ENCODE measurements at regions not wholly inside any gene's neighbourhood (a gene's known extent, or its start where the extent isn't known, plus 50 kb on each side); places are given as distances from the start of the nearest gene placed in this dataset.

DNA sequence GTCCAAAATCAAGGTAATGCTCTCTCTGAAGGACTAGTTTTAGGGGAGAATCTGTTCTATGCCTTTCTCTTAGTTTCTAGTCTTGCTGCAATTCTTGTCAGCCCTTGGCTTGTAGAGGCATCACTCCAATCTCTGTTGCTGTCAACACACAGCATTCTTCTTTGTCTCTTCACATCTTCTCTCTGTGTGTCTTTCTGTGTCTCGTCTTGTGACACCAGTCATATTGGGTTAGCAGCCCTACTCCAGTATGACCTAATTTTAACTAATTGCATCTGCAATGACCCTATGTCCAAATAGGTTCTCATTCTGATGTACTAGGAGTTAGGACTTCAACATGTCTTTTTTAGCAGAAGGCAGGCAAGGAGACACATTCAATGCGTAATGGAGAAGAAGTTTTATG, 1110.6 kb downstream of the DTWD2 start:
- intact Hi-C loops (cut with micrococcal nuclease; ENCODE audit: unreplicated experiment), result no loop called here
- no peak for ATAC-seq
- Histone ChIP-seq H3K9me3 (replicated peaks; ENCODE audit: control insufficient read depth, insufficient read depth, low read length) (no peaks in the 10 kb centered on the region), H3K27me3 (replicated peaks in 1 of 2; ENCODE audit: control insufficient read depth in 2 of 2, insufficient read depth in 2 of 2, low read length in 1 of 2) (no peaks in the 10 kb centered on the region; a peak in 1 of 4 replicates), H3K79me2 (ENCODE audit: control insufficient read depth, insufficient read depth, low read length) (no peaks in the 10 kb centered on the region), H3K36me3 (ENCODE audit: control insufficient read depth in 2 of 2, insufficient read depth in 2 of 2, low read length in 1 of 2) (no peaks in the 10 kb centered on the region), H4K20me1 (ENCODE audit: control insufficient read depth, insufficient read depth) (no peaks in the 10 kb centered on the region), H3K4me2 (ENCODE audit: control insufficient read depth, insufficient read depth) (no peak overlapping the region), H3K4me1 (ENCODE audit: control insufficient read depth, insufficient read depth, low read length) (no peaks in the 10 kb centered on the region), H3K9ac (ENCODE audit: control insufficient read depth, insufficient read depth, low read length) (no peak overlapping the region), H3K4me3 (no peak overlapping the region), H3K27ac (ENCODE audit: control insufficient read depth, insufficient read depth) (no peak overlapping the region), H2AFZ (ENCODE audit: control insufficient read depth, low read depth, low read length) (no peak overlapping the region)
- TF ChIP-seq NFIC (IDR thresholded peaks at IDR 0.05; ENCODE audit: low read depth, low read length) (no peak), BRCA1 (IDR thresholded peaks at IDR 0.05; ENCODE audit: low read depth, low read length) (no peak), SPI1 (IDR thresholded peaks at IDR 0.05; ENCODE audit: borderline replicate concordance, insufficient read depth, low read depth, low read length) (no peak), CHD2 (IDR thresholded peaks at IDR 0.05; ENCODE audit: borderline replicate concordance, low read depth, low read length) (no peak), RB1 (IDR thresholded peaks at IDR 0.05; ENCODE audit: borderline replicate concordance) (no peak), SMAD5 (IDR thresholded peaks at IDR 0.05; ENCODE audit: low read depth) (no peak), TBL1XR1 (IDR thresholded peaks at IDR 0.05; ENCODE audit: low read depth, low read length) (no peak), KAT2A (conservative IDR thresholded peaks at IDR 0.05; ENCODE audit: control insufficient read depth, low read depth, low read length) (no peak)
- TF ChIP-seq, protein P1, sequence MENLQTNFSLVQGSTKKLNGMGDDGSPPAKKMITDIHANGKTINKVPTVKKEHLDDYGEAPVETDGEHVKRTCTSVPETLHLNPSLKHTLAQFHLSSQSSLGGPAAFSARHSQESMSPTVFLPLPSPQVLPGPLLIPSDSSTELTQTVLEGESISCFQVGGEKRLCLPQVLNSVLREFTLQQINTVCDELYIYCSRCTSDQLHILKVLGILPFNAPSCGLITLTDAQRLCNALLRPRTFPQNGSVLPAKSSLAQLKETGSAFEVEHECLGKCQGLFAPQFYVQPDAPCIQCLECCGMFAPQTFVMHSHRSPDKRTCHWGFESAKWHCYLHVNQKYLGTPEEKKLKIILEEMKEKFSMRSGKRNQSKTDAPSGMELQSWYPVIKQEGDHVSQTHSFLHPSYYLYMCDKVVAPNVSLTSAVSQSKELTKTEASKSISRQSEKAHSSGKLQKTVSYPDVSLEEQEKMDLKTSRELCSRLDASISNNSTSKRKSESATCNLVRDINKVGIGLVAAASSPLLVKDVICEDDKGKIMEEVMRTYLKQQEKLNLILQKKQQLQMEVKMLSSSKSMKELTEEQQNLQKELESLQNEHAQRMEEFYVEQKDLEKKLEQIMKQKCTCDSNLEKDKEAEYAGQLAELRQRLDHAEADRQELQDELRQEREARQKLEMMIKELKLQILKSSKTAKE (IDR thresholded peaks at IDR 0.05; ENCODE audit: low read depth, poor library complexity, severe bottlenecking), result no peak
- POLR2A ChIA-PET, result no interaction called here
- SMC1A ChIA-PET (ENCODE audit: uncharacterized antibody, unreplicated experiment), result interaction anchor here (1.1 kb wide), 1 partner anchor 11 kb away, joined by 5 read pairs; no protein-coding TSS in a partner anchor
- in situ Hi-C loops (cut with MboI), result no loop called here
- FAIRE-seq, result no peak
- no TSS peak for BruUV-seq (replicated peaks)
- 0% methylated on average over 2 of the region's 2 CpGs for WGBS (ENCODE audit: insufficient coverage, insufficient replicate concordance, low lambda C conversion rate, missing lambda C conversion rate)
- RAD21 ChIA-PET (ENCODE audit: unreplicated experiment), result interaction anchor here (0.6 kb wide), 1 partner anchor 1550 kb away, joined by 3 read pairs; no protein-coding TSS in a partner anchor
- CTCF ChIA-PET, result no interaction called here
- DNase-seq (ENCODE audit: low read depth, low spot score), result no peak

Data from GM12878 (cell line).